Islet of Langerhans (tissue), 1 donor: ENCODE measurements at regions not wholly inside any gene's neighbourhood (a gene's known extent, or its start where the extent isn't known, plus 50 kb on each side); places are given as distances from the start of the nearest gene placed in this dataset.
A peak's percentile ranks its signal among the peaks of the same experiment; 100 is the strongest.

ENCODE experiments used
- FAIRE-seq: peaks from one replicate; lab custom pipeline; 2011; peaks lifted over from hg19 to GRCh38; lab: Jason Lieb, UNC

DNA sequence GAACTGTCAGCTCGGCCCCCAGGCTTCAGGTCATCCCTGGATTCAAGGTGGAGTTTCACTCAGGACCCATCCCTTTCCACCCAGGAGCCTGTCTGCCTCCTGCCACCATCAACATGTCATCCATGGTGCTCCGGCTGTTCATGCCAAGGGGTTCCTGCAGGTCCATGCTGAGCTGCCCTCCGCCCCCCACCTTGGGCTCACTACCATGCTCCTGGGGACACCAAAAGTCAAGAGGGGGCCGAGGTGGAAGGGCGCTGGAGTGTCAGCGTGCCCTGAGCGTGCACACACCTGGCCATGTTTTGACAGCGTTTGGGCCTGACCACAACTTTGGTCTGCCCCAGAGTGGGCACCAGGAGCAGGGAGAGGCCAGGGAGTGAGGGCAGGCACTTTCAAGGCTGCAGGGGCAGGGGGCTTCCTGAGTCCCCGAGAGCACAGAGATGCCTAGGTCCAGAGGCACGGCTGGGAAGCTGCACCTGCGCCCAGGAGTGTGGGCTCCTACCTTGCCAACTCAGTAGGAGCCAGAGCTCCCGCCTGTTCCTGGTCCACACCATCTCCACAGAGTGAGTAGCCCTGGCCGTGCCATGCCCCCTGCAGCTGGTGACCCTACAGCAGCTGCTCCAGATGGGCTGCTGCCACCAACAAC is 639.6 kb upstream of the ZP4 start:
- no peak for FAIRE-seq

DNA sequence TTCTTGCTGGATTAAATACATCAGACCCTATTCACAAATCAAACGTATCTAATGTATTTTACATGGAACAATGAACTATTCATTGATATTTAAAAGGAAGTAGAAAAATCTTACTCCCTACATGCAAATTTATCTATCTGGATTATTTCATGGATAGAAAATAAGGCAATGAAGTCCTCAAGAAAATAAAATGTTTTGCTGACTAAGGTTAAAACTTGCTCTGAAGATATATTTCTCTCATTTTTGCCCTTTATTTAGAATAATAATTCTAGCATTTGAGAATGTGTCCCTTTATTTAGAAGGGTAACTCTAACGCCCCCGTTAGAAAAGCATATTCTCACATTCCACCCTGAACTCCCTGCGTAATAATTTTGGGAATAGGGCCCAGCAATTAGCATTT is 627.0 kb upstream of the ZP4 start:
- FAIRE-seq: no peak

DNA sequence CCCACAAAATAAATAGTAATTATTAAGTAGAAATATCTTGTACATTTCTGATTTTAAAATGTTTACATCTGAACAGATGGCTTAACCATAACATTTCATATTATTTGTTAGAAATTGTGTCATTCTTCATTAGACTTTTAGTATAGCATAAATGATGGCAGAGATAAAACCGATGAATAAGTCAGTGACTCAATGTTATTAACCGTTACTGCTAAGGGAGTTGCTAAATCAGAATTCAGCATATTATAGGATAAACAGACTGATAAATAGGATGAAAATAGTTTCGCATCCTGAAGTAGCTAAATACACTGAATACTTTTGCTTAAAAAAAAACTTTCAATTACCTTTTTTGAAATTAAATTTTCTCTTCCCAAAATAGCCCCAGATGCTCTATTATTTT is 610.6 kb upstream of the ZP4 start:
- no peak for FAIRE-seq

DNA sequence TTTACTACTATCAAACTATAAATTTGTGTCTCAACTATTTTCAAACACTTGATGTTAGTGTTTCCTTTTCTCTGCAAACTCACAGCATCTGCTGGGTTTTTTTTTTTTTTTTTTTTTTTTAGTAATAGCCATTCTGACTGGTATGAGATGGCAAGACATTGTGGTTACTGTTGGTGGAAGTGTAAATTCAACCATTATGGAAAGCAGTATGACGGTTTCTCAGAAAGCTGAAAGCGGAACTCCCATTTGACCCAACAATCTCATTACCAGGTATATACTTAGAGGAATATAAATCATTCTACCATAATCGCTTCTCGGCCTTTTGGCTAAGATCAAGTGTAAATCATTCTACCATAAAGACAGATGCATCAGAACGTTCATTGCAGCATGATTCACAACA is 608.3 kb upstream of the ZP4 start:
- no peak for FAIRE-seq

DNA sequence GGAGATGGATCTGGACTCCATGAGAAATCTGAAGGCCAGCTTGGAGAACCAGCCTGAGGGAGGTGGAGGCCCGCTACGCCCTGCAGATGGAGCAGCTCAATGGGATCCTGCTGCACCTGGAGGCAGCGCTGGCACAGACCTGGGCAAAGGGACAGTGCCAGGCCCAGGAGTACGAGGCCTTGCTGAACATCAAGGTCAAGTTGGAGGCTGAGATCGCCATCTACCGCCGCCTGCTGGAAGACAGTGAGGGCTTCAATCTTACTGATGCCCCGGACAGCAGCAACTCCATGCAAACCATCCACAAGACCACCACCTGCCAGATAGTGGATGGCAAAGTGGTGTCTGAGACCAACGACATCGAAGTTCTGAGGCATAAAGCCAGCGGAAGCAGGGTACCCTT is 601.5 kb upstream of the ZP4 start:
- no peak for FAIRE-seq

DNA sequence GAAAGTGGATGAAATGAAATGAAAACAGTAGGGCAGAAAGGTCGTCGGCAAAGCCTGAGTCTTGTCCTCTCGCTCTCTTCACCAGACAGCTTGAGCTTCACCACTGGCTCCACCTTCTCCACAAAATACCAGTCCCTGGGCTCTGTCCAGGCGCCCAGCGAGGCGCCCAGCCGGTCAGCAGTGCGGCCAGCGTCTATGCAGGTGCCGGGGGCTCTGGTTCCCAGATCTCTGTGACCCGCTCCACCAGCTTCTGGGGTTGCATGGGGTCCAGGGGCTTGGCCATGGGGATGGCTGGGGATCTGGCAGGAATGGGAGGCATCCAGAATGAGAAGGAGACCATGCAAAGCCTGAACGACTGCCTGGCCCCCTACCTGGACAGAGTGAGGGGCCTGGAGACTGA is 600.5 kb upstream of the ZP4 start:
- no peak for FAIRE-seq

DNA sequence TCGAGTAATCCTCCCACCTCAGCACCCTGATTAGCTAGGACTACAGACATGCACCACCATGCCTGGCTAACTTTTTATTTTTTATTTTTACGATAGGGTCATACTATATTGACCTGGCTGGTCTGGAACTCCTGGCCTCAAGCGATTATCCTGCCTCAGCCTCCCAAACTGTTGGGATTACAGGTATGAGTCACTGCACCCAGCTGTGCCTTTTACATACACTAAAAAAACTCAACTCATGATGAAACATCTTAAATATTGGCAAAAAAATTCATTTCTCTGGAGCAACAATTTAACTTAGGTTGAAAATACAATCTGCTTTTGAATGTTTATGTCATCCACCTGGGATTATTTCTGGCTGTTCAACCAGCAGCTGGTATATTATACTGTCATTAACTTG is 598.3 kb upstream of the ZP4 start:
- no peak for FAIRE-seq

DNA sequence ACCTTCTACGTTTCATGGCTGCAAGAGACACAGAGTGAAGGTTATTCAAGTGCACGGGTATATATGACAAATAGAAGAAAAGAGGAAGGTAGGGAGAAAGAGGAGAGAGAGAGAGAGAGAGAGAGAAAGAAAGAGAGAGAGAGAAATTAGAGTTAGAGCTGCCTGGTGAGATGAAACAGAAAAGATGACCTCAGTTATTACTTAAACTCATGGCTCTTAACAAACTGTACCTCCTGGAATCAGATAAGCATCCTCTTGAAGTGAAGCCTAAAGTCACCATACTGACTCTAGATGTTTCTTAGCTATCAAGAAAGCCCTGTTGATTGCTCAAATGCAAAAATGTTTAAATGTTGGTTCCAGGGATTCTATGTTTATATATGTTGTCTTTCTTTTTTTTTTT is 597.7 kb upstream of the ZP4 start:
- no peak for FAIRE-seq

DNA sequence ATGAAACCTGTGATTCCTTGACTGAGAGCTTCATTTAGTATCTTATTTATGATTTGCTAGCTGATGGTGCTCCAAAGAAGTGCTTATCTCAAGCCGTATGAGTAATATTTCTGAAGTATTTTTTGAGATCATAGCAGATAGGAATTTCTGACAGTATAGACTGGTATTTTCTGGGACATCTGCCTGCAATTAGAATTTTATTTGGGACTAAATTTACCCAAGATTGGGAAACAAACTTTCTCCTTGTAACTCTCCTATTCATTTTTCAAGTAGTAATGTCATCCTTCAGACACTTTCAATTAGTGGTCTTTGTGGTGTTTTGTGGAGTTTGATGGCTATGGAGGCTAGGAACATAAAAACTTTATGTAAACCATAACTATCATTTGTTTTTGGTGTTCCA is 597.2 kb upstream of the ZP4 start:
- FAIRE-seq: no peak

DNA sequence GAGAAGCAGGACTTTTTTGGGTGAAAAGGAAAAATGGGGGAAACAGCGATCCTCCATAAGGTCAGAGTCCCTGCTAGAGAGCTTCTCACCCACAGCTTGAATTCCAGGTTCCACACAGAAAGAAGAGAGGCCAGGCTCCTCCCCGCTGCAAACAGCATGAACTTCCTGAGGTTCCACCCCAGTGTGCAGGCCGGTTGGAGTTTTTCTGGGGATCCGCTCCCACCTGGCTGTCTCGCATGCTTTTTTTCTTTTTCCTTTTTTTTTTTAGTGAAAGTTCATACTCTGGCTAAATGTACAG is 595.1 kb upstream of the ZP4 start:
- no peak for FAIRE-seq

DNA sequence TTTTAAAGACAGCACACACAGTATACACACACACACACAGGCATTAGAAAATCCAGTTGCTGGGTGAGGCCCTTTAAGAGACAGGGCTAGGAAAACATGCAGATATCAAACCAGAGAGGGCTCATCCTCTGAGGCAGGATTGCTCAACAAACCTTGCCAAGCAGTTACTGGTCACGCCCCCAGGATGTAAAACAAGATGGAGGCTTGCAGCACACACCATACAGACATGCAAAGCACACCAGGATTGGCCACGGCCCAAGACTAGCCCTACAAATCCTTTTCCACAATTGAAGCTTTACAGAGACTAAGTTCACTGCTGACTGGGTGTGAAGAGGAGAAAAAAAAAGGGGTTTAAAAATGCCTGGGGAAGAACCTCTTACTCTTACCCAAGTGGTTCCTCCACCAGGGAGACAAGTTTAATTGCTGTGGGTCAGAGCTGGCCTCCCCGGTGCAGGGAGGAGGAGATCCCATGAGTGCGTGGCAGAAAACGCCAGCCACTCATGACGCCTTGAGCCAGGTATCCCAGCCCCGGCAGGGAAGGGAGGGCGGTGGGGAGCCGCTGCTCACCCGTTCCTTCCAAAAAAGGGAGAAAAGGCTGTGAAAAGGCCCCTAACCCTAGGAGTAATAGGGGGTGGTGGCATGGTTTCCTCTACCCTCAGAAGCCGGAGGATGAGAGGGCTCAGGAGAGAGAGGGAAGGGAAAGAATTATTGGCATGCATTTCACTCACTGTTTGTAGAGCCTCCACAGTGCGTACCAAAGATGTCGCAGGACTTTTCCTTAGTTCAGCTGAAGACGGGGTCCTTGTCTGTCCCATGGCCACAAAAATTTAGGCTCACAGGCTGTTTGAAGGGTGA is 594.6 kb upstream of the ZP4 start:
- FAIRE-seq: no peak

DNA sequence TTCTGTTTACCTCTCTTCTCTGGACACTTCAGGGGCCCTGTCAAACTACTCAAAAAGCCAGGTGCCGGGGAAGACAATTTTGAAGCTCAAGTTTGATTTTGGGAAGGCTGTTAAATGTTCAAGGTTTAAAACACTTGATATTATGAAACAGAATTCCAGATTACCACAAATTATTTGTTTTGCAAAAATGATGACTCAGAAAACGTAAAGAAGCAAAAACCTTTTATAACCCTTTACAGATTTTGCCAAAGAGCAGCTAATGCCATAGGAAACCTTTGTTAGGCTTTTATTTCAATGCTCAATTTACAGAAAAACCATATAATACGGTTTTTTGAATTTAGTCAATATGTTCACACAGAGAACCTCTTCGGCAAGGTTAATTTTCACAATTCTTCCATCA is 593.4 kb upstream of the ZP4 start:
- FAIRE-seq: no peak

DNA sequence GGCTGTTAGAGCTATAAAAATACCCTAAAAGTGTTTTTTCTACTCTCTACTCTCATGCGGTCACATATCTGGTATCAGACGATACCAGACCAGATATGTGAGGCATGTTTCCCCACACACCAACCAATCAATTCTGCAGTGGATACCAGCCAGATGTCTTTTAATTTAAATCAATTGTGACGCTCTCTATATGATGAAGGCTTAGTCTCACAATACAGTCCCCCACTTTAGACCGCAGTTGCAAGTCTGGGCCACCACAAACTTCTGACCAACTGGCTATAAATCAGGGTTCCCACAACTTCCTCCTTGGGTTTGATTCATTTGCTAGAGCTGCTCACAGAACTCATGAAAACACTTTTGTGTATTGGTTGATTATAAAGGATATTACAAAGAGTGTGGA is 586.1 kb upstream of the ZP4 start:
- no peak for FAIRE-seq

DNA sequence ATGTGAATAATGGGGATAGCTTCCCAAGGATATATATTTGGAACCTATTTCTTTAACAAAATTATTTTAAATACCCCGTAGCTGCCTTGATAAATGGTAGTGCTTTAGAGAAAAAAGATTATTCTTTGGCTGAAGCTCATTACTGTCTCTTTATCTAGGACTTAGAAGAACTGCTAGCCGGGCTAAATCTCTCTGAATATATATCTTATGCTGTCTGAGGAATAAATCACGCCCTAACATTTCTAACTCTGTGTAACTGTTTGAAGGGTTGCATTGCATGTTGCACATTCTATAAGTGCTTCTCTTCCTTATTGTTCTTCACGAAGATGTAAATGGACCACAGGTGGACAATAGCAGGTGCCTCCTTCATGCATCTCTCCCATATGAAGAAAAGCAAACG is 585.0 kb upstream of the ZP4 start:
- FAIRE-seq: no peak

DNA sequence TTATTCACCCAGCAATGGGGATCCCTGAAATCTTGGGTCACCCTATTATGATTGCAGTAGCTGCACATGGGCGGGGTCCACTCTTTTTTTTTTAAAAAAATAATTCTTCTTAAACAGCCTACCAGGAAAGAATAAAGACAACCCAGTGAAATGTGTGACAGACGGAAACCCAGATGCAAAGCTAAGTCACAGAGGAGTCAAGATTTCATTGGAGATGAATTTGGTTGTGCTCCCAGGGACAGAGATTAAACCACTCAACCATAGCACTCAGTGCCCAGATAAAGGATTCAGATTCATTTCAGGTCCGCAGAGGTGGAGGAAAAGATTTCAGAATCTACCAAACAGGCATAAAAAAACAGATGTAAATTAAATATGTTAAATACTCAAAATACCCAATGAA is 583.5 kb upstream of the ZP4 start:
- no peak for FAIRE-seq

DNA sequence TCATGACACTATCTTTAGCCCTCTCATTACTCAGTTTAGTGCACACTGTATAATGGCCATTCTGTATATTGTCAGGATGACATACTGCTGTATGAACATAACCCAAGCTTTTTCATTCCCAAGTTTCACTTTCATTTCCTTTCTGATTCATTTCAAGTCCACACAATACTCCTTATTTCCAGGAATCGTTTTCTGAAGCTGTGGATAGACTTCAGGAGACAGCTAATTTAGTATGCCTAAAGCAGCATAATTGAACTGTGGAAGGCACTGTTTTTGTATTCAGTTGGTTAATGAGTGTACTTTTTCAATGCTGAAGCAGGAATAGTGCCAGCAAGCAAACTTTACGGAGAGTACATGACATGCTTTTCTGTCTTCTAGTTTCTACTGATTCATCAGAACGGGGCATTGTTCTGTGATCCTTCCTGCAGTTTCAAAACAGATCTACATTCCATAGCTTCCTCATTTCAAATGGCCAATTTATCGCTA is 578.5 kb upstream of the ZP4 start:
- FAIRE-seq: no peak

DNA sequence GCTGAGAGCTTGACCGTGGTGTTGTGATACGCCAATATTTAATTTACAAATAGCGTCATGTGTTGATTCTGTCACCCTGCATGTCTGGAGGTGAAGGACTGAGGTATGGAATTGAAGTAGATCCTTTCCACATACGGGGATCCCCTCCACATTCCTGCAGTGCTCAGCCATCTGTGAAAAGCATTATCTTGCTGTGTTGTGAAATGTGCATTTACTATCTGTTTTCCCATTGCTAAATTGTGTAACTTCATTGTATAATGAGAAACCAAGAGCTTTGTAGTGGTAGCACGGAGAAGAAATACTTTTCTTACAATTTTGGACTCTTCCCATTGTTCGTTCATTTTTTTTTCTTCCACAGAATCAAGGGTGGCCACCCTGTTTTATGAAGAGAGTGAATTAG is 577.3 kb upstream of the ZP4 start:
- no peak for FAIRE-seq

DNA sequence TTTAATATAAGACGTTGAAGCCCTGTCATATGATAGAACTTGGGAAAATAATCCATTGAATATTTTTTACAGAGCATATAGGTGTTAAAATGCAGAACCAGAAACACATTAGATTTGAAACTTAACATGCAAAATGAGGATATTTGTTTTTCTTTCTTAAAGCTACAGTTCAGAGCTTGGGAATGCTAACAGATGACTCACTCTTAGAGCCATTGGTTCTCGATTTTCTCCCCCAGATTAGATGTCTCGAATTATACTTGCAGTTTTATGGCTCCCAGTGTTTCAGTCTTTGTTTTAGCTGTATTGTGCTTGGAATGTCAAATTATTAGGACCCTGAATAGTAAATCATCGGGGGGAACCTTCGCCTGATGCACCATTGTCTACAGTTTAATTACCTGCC is 575.7 kb upstream of the ZP4 start:
- no peak for FAIRE-seq

DNA sequence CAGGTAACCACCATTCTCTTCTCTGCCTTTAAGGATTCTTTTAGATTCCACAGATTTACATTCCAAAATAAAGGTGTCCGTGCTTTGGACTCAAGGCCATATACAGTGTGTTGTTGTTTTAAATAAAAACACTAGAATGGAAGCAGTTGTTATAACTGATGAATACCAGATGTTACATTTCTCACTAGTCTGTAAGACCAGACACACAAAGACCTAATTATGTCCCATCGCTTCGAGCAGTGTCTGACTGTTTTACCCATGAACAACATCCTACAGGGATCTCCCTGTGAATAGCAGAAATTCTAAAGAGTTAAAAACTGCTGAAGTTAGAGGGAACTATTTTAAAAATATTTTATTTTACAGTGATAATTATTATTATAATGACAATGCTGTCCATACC is 574.7 kb upstream of the ZP4 start:
- no peak for FAIRE-seq

DNA sequence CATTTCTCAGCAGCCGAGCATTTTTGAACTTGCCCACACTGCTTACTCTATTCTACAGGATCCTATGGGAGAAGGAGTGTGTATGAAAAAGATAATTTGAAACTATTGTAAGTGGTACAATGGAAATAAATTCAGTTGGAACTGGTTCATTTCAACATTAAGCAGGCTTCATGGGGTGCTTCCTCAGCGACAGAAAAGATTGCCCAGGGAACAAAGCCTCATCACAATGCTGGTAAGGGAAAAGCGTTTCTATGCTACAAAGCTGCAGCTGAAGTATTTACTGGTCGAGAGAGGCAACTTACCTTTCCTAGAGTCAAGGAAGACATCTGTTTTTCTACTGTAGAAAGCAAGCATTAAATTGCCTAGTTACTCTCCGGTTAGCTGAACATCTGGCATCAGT is 568.2 kb upstream of the ZP4 start:
- peak; percentile 9 for FAIRE-seq

DNA sequence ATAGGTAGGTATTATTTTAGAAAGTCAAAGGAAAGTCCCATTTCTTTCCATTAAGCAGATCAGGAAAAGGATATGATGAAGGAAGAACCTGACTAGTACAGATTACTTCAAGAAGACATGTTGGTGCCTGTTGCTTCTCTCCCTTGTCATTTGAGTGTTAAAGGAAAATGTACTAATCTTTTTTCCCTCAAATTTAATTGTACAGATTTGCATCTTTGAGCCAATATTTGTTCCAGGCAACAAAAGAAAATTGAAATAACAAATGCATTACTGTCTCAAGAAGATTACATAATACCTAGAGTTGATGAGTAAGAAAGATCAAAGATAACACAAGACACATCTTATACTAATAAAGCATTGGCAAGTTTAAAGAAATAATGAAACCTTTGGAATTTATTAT is 566.9 kb upstream of the ZP4 start:
- no peak for FAIRE-seq

DNA sequence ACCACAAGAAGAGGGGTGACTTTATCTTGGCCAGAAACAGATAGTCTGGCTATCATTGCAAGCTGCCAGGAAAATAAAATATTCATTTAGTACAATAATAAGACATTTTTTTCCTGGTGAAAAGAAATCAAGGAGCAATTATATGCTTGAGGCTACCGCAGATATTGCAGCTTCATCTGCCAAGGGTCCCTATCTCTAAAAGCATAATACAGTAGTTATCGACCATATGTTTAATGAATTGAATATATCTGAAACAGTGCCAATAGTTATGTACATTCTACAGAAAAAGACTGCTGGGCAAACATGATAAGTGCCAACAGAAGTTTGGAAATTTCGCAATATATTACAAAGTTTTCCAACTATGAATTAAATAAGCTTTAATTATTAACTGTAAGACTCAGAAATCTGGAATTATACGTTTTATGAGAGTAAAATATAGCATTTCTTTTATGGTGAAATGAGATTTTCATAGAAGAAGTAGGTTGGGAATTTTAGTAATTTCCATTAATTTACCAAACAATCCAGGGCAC is 561.1 kb upstream of the ZP4 start:
- FAIRE-seq: no peak

DNA sequence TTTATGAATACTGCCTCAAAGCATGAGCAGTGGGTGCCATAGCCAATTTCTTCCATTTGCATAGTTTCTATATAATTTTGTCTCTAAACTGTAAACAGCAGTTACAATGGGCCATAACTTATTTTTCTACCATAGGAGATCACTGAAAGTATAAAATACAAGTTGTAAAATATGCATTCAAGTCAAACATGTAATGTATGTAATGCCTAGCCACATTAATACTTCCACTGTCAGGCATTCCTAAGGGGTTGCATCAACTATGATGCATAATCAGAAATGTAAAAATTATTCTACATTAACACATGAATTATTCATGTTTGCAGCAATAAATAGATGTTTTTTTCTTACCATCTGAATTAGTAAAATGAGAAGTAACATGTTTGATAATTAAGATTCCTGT is 560.3 kb upstream of the ZP4 start:
- no peak for FAIRE-seq

DNA sequence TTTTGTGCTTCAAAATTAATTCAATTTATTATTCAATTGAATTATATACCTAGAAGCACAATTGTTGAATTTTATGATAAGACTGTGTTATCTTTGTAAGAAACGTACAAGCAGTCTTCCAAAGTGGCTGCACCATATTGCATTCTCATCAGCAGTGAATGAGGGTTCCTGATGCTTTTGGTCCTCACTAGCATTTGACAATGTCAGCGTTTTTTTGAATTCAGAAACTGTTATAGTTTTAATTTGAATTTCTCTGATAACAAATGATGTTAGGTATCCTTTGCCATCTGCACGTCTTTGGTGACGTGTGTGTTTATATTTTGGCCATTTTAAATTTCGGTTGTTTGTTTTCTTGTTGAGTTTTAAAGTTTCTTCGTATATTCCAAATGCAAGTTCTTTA is 553.0 kb upstream of the ZP4 start:
- FAIRE-seq: no peak
